T-cell (primary cell): ENCODE measurements at regions not wholly inside any gene's neighbourhood (a gene's known extent, or its start where the extent isn't known, plus 50 kb on each side); places are given as distances from the start of the nearest gene placed in this dataset.

ENCODE experiments used
- ATAC-seq, 4 experiments: fragments of 200-7000 bp in 3 of 4; fragments of 150-1000 bp in 1 of 4; cut with Tn5 transposase; replicated peaks in 1 of 4; 1 replicate in 3 of 4; 2 replicates in 1 of 4; pipeline ENCODE4 v1.10.0; 2021; ENCODE audit warnings: moderate library complexity in 3 of 4, mild to moderate bottlenecking in 2 of 4, moderate number of reproducible peaks in 1 of 4
- CTCF ChIA-PET, 2 donors: fragments of 300-600 bp; sonication (Branson Sonifier 250); formaldehyde crosslinking; loops; one replicate each; lab custom pipeline; 2022; ENCODE audit warnings: antibody characterized with exemption in 2 of 2; lab: Charles Lee
- POLR2A ChIA-PET, 2 donors: fragments of 300-600 bp; sonication (Branson Sonifier 250); formaldehyde crosslinking; loops; one replicate each; lab custom pipeline; 2022; ENCODE audit warnings: antibody characterized with exemption in 2 of 2; lab: Charles Lee
- DNase-seq, 35 experiments: peaks; one replicate each; pipeline versions ENCODE4 v3.0.0 to v3.0.0-alpha.2; 2013 to 2023
- H3K27ac ChIP-seq: one replicate; pipeline ENCODE4 v1.5.1; 2013; ENCODE audit warnings: low read length
- H3K27me3 ChIP-seq, 2 experiments: replicated peaks in 1 of 2; 1 replicate in 1 of 2; 2 replicates in 1 of 2; pipeline versions ENCODE4 v1.6.1 to v1.7.0; 2013; ENCODE audit warnings: low read length in 1 of 2, mixed read lengths in 1 of 2; ENCODE audit not compliant: control insufficient read depth in 2 of 2, insufficient read depth in 2 of 2; ENCODE audit errors: extremely low read depth in 1 of 2
- H3K36me3 ChIP-seq, 2 donors: 1 replicate in 1 of 2; 2 replicates in 1 of 2; pipeline versions ENCODE4 v1.6.1 to v1.7.0; 2013; ENCODE audit warnings: low read length in 1 of 2; ENCODE audit not compliant: control insufficient read depth in 2 of 2, insufficient read depth in 1 of 2; ENCODE audit errors: extremely low read depth in 1 of 2
- H3K4me1 ChIP-seq, 2 experiments: 1 replicate in 1 of 2; 2 replicates in 1 of 2; pipeline versions ENCODE4 v1.6.1 to v1.7.0; 2013; ENCODE audit warnings: low read length in 2 of 2, mixed read lengths in 1 of 2; ENCODE audit not compliant: insufficient read depth in 2 of 2, control insufficient read depth in 1 of 2; ENCODE audit errors: extremely low read depth in 1 of 2
- H3K4me3 ChIP-seq, 2 donors: 1 replicate in 1 of 2; 2 replicates in 1 of 2; pipeline versions ENCODE4 v1.5.1 to v1.7.0; 2013; ENCODE audit warnings: mild to moderate bottlenecking in 2 of 2, low read length in 1 of 2, moderate library complexity in 1 of 2; ENCODE audit not compliant: control insufficient read depth in 1 of 2; ENCODE audit errors: extremely low read depth in 1 of 2
- H3K9me3 ChIP-seq: 2 replicates; pipeline ENCODE4 v1.7.0; 2013
- H3K27ac Mint-ChIP-seq, 2 donors: one replicate each; pipeline ENCODE4 v1.8.0; 2020 to 2021; ENCODE audit warnings: mild to moderate bottlenecking in 2 of 2, mixed read lengths in 2 of 2
- H3K27me3 Mint-ChIP-seq, 2 donors: one replicate each; pipeline ENCODE4 v1.8.0; 2021 to 2022; ENCODE audit warnings: mixed read lengths in 2 of 2
- H3K36me3 Mint-ChIP-seq: one replicate; pipeline ENCODE4 v1.8.0; 2021; ENCODE audit warnings: mixed read lengths
- H3K4me1 Mint-ChIP-seq, 3 donors: one replicate each; pipeline ENCODE4 v1.8.0; 2020 to 2022; ENCODE audit warnings: mixed read lengths in 3 of 3, mild to moderate bottlenecking in 1 of 3
- H3K4me3 Mint-ChIP-seq, 3 donors: one replicate each; pipeline ENCODE4 v1.8.0; 2020 to 2022; ENCODE audit warnings: mild to moderate bottlenecking in 3 of 3, mixed read lengths in 3 of 3, moderate library complexity in 3 of 3
- H3K9me3 Mint-ChIP-seq, 3 donors: one replicate each; pipeline ENCODE4 v1.8.0; 2020 to 2022; ENCODE audit warnings: mixed read lengths in 3 of 3
- WGBS: methylation state at CpG from one replicate; pipeline ENCODE4 v1.1.5; 2013; ENCODE audit warnings: missing lambda C conversion rate; ENCODE audit not compliant: insufficient coverage; 5-methylcytosine and 5-hydroxymethylcytosine counted together

GRCh38 chr7:41274179-41274578 is 428.7 kb downstream of the INHBA start:
- H3K27me3 ChIP-seq: no peaks in the 10 kb centered on the region
- DNase-seq: no peak
- no peaks in the 10 kb centered on the region for H3K4me1 Mint-ChIP-seq
- H3K36me3 ChIP-seq: no peaks in the 10 kb centered on the region
- H3K9me3 ChIP-seq: no peaks in the 10 kb centered on the region
- CTCF ChIA-PET: no interaction called here
- H3K27ac Mint-ChIP-seq: no peak overlapping the region
- ATAC-seq: no peak
- H3K27ac ChIP-seq: no peak overlapping the region
- no peaks in the 10 kb centered on the region for H3K27me3 Mint-ChIP-seq
- POLR2A ChIA-PET: no interaction called here
- H3K4me1 ChIP-seq: no peaks in the 10 kb centered on the region
- no peak overlapping the region for H3K4me3 Mint-ChIP-seq
- H3K9me3 Mint-ChIP-seq: peaks cover 6 to 29% (median 21%) of the 10 kb centered on the region in 3 donors
- H3K36me3 Mint-ChIP-seq: no peaks in the 10 kb centered on the region
- no peak overlapping the region for H3K4me3 ChIP-seq
- WGBS: 81% methylated on average over 3 of the region's 5 CpGs

GRCh38 chr7:41272664-41273063 is 430.2 kb downstream of the INHBA start:
- DNase-seq (no peak), ATAC-seq (no peak)
- H3K4me3 ChIP-seq: no peak overlapping the region
- ChIA-PET CTCF (no interaction called here), POLR2A (no interaction called here)
- Mint-ChIP-seq H3K27me3 (no peaks in the 10 kb centered on the region), H3K36me3 (no peaks in the 10 kb centered on the region), H3K4me1 (no peaks in the 10 kb centered on the region), H3K27ac (no peak overlapping the region), H3K9me3 (peaks cover 5 to 25% (median 16%) of the 10 kb centered on the region in 3 donors), H3K4me3 (no peak overlapping the region)
- no peaks in the 10 kb centered on the region for H3K4me1 ChIP-seq
- no peak overlapping the region for H3K27ac ChIP-seq
- no peaks in the 10 kb centered on the region for H3K9me3 ChIP-seq
- no peaks in the 10 kb centered on the region for H3K27me3 ChIP-seq
- H3K36me3 ChIP-seq: no peaks in the 10 kb centered on the region
- WGBS: 77% methylated on average over 4 of the region's 5 CpGs

GRCh38 chr7:41268878-41269277 is 434.0 kb downstream of the INHBA start:
- no peak overlapping the region for H3K27ac ChIP-seq
- Mint-ChIP-seq H3K4me3 (no peak overlapping the region), H3K36me3 (no peaks in the 10 kb centered on the region), H3K27me3 (no peaks in the 10 kb centered on the region), H3K4me1 (no peaks in the 10 kb centered on the region), H3K9me3 (peaks cover 7 to 10% (median 10%) of the 10 kb centered on the region in 3 donors), H3K27ac (no peak overlapping the region)
- POLR2A ChIA-PET: no interaction called here
- CTCF ChIA-PET: no interaction called here
- DNase-seq (no peak), ATAC-seq (no peak)
- no peaks in the 10 kb centered on the region for H3K9me3 ChIP-seq
- no peaks in the 10 kb centered on the region for H3K36me3 ChIP-seq
- no peaks in the 10 kb centered on the region for H3K27me3 ChIP-seq
- no peak overlapping the region for H3K4me3 ChIP-seq
- no CpG with 5 or more reads among the region's 2 CpGs for WGBS
- no peaks in the 10 kb centered on the region for H3K4me1 ChIP-seq

GRCh38 chr7:41261080-41261479 is 441.8 kb downstream of the INHBA start:
- WGBS: 61% methylated on average over 3 of the region's 4 CpGs

GRCh38 chr7:41257660-41258059 is 445.2 kb downstream of the INHBA start:
- Histone ChIP-seq H3K27ac (no peak overlapping the region), H3K4me1 (no peaks in the 10 kb centered on the region), H3K9me3 (no peaks in the 10 kb centered on the region), H3K36me3 (no peaks in the 10 kb centered on the region), H3K27me3 (no peaks in the 10 kb centered on the region), H3K4me3 (no peak overlapping the region)
- H3K9me3 Mint-ChIP-seq: peaks cover 9 to 22% (median 11%) of the 10 kb centered on the region in 3 donors
- no peaks in the 10 kb centered on the region for H3K27me3 Mint-ChIP-seq
- POLR2A ChIA-PET: interaction anchor here in 1 of 2 donors (0.6 kb wide), 1 partner anchor 11 kb away, joined by 4 read pairs; no protein-coding TSS in a partner anchor
- DNase-seq: no peak
- no peaks in the 10 kb centered on the region for H3K4me1 Mint-ChIP-seq
- WGBS: 0% methylated on average over 1 of the region's 4 CpGs
- no peaks in the 10 kb centered on the region for H3K36me3 Mint-ChIP-seq
- no peak overlapping the region for H3K4me3 Mint-ChIP-seq
- H3K27ac Mint-ChIP-seq: no peak overlapping the region
- no peak for ATAC-seq
- CTCF ChIA-PET: no interaction called here

More at GRCh38 chr7:41261080-41261479, 441.8 kb downstream of the INHBA start:
- no peaks in the 10 kb centered on the region for H3K9me3 ChIP-seq
- DNase-seq: no peak
- ATAC-seq: no peak
- H3K27ac Mint-ChIP-seq: no peak overlapping the region
- H3K27me3 ChIP-seq: no peaks in the 10 kb centered on the region
- no peak overlapping the region for H3K27ac ChIP-seq
- no peak overlapping the region for H3K4me3 Mint-ChIP-seq
- H3K4me1 ChIP-seq: no peaks in the 10 kb centered on the region
- CTCF ChIA-PET: no interaction called here
- no peaks in the 10 kb centered on the region for H3K27me3 Mint-ChIP-seq
- H3K36me3 Mint-ChIP-seq: no peaks in the 10 kb centered on the region
- H3K36me3 ChIP-seq: no peaks in the 10 kb centered on the region
- peaks cover 12 to 15% (median 12%) of the 10 kb centered on the region in 3 donors for H3K9me3 Mint-ChIP-seq
- POLR2A ChIA-PET: no interaction called here
- no peaks in the 10 kb centered on the region for H3K4me1 Mint-ChIP-seq
- no peak overlapping the region for H3K4me3 ChIP-seq

- 70% methylated on average over 4 of the region's 5 CpGs for WGBS
- no peaks in the 10 kb centered on the region for H3K27me3 Mint-ChIP-seq
- no peaks in the 10 kb centered on the region for H3K9me3 ChIP-seq
Measured at GRCh38 chr7:41256186-41256945, 446.5 kb downstream of the INHBA start.

More at GRCh38 chr7:41256186-41256945, 446.5 kb downstream of the INHBA start:
- DNase-seq: no peak
- H3K27ac Mint-ChIP-seq: no peak overlapping the region
- Histone ChIP-seq H3K4me1 (no peaks in the 10 kb centered on the region), H3K27ac (no peak overlapping the region), H3K27me3 (no peaks in the 10 kb centered on the region), H3K36me3 (no peaks in the 10 kb centered on the region), H3K4me3 (no peak overlapping the region)
- ChIA-PET CTCF (interaction anchor here in 1 of 2 donors (0.6 kb wide), 1 partner anchor 122 kb away, joined by 3 read pairs; no protein-coding TSS in a partner anchor), POLR2A (no interaction called here)
- no peaks in the 10 kb centered on the region for H3K4me1 Mint-ChIP-seq
- no peak for ATAC-seq
- H3K36me3 Mint-ChIP-seq: no peaks in the 10 kb centered on the region
- no peak overlapping the region for H3K4me3 Mint-ChIP-seq
- H3K9me3 Mint-ChIP-seq: peaks cover 6 to 22% (median 11%) of the 10 kb centered on the region in 3 donors
